PFSK-1 (cell line): ENCODE measurements at regions not wholly inside any gene's neighbourhood (a gene's known extent, or its start where the extent isn't known, plus 50 kb on each side); places are given as distances from the start of the nearest gene placed in this dataset.

ENCODE experiments used
- FOXP2 ChIP-seq: optimal IDR thresholded peaks from 2 replicates; pipeline ENCODE3; 2011; ENCODE audit warnings: borderline replicate concordance, control low read depth, inconsistent platforms; ENCODE audit not compliant: insufficient read depth; ENCODE audit errors: extremely low read length, extremely low read depth
- POLR2AphosphoS5 ChIP-seq: IDR thresholded peaks from 2 replicates; pipeline ENCODE4 v1.6.1; 2012; ENCODE audit warnings: low read depth, mild to moderate bottlenecking, control low read depth, low read length, moderate library complexity
- REST ChIP-seq, 2 experiments: IDR thresholded peaks; 2 replicates each; pipeline versions ENCODE4 v1.6.1 to v1.8.0; 2011 to 2012; ENCODE audit warnings: low read depth in 2 of 2, low read length in 2 of 2, control low read depth in 1 of 2, inconsistent platforms in 1 of 2, mild to moderate bottlenecking in 1 of 2, moderate library complexity in 1 of 2; ENCODE audit not compliant: insufficient read depth in 1 of 2
- SIN3A ChIP-seq: IDR thresholded peaks from 2 replicates; pipeline ENCODE4 v1.6.1; 2012; ENCODE audit warnings: mild to moderate bottlenecking, low read length, moderate library complexity, borderline replicate concordance; ENCODE audit not compliant: insufficient read depth
- TAF1 ChIP-seq: IDR thresholded peaks from 2 replicates; pipeline ENCODE4 v1.6.1; 2012; ENCODE audit warnings: low read length, control low read depth, borderline replicate concordance; ENCODE audit not compliant: insufficient read depth

GRCh38 chr1:98021126-98021525 lies 100.3 kb upstream of the DPYD start:
- TF ChIP-seq REST (IDR thresholded peaks at IDR 0.05; ENCODE audit: insufficient read depth in 1 of 2, low read depth in 2 of 2, low read length in 2 of 2) (no peak), SIN3A (no peak), FOXP2 (no peak), POLR2AphosphoS5 (no peak), TAF1 (no peak)

GRCh38 chr1:98019747-98020146 lies 98.9 kb upstream of the DPYD start:
- TF ChIP-seq TAF1, result no peak
- TF ChIP-seq FOXP2, result no peak
- TF ChIP-seq POLR2AphosphoS5, result no peak
- no peak for TF ChIP-seq REST (IDR thresholded peaks at IDR 0.05; ENCODE audit: insufficient read depth in 1 of 2, low read depth in 2 of 2, low read length in 2 of 2)
- no peak for TF ChIP-seq SIN3A

DNA sequence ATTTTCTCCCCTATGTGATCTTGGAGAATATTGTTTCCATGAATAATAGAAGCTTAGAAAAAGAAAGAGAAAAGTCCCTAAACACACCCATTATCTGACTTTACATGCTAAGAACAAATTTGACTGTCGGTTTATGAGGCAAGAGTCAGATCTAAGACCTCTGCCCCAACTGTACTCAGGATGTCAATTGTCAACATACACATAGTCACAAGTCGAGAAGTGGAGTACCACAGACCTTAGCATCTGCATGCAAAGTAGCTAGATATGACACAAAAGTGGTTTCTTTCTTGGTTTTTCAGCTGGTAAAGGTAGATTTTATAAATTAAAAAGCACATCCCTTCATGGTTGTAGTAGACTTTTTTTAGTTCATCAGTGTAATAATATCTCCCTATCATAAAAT lies 97.2 kb upstream of the DPYD start:
- TF ChIP-seq FOXP2 (no peak), TAF1 (no peak), REST (IDR thresholded peaks at IDR 0.05; ENCODE audit: insufficient read depth in 1 of 2, low read depth in 2 of 2, low read length in 2 of 2) (no peak), SIN3A (no peak), POLR2AphosphoS5 (no peak)

DNA sequence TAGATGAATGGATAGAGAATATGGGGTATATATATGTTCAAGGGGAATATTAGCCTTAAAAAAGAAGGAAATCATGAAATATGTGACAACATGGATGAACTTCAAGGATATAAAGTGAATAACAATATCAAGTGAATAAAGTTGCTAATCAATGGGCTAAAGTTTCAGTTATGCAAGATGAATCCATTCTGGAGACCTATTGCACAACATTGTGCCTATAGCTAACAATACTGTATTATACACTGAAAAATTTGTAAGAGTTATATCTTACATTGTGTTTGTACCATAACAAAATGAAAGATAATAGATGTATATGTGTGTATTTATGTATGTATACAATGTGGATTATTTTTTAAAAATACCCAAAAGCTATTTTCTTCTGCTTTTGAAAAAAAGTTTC lies 96.3 kb upstream of the DPYD start:
- no peak for TF ChIP-seq REST (IDR thresholded peaks at IDR 0.05; ENCODE audit: insufficient read depth in 1 of 2, low read depth in 2 of 2, low read length in 2 of 2)
- TF ChIP-seq SIN3A, result no peak
- no peak for TF ChIP-seq FOXP2
- TF ChIP-seq POLR2AphosphoS5, result no peak
- TF ChIP-seq TAF1, result no peak

GRCh38 chr1:98008373-98008772 lies 87.5 kb upstream of the DPYD start:
- TF ChIP-seq TAF1, result no peak
- no peak for TF ChIP-seq REST (IDR thresholded peaks at IDR 0.05; ENCODE audit: insufficient read depth in 1 of 2, low read depth in 2 of 2, low read length in 2 of 2)
- no peak for TF ChIP-seq POLR2AphosphoS5
- no peak for TF ChIP-seq SIN3A
- TF ChIP-seq FOXP2, result no peak
